HG02759 (cell line): ENCODE measurements at regions not wholly inside any gene's neighbourhood (a gene's known extent, or its start where the extent isn't known, plus 50 kb on each side); places are given as distances from the start of the nearest gene placed in this dataset.
"Not testable (repeated sequence)": the region's sequence is repeated elsewhere in the genome, so short reads cannot be mapped to it uniquely, and the experiment has no call there.

ENCODE experiments used
- ATAC-seq: cut with Tn5 transposase; IDR thresholded peaks from one replicate; pipeline ENCODE4 v1.9.1; 2021; ENCODE audit warnings: mild to moderate bottlenecking, moderate library complexity; ENCODE audit not compliant: unreplicated experiment

- no peak for ATAC-seq
Observed at GRCh38 chr1:194990483-194990882, 1617.8 kb downstream of the KCNT2 start.

DNA sequence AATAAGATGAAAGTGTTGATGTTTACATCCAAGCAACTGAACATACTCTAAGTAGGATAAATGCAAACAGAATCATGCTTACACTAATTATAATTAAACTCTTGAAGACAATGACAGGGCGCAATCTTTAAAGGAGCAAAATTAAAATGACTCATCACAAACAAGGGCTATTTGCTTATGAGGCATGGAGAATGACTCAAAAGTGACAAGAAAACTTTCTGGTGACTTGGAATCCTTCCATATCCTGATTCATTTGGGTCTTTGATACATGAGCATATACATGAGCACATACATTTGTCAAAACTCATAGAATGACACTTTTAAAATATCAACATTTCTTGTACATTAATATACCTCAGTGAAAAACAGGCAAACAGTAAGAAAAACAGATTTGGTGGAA is 1632.3 kb downstream of the KCNT2 start:
- no peak for ATAC-seq

DNA sequence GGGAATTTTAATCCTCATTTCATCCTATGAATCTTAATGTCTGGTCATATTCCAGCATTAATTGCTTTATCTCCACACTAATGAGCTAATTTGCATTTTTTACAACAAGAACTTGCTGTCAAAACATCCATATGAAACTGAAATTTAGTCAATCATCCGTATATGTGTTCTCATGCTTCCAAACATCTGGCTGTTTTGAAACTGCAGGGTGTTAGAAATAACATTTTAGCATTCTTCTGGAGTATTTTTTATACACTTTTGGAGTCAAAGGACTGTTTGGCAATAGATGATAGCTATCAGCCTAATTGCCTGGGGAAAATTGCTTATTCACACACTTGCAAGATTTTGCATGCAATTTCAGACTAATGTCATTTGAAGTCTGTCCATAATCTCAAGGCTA is 1639.3 kb downstream of the KCNT2 start:
- ATAC-seq = no peak

DNA sequence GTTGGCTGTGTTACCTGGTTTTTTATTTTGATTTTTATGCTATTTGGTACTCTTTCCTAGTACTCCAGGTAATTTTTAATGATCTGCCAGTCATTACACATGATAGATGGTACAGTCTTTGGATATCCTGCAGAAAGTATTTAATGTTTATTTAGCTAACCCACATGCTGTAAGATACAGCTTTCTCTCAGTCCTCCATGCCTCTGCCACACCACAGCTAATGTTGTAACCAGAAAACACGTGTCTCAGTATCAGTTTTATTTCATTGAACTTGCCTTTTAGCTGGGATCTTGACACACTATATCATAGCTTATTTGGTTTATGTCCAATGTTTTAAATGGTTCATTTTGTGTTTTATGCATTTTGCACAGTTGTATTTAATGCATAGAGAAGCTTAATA is 1648.4 kb downstream of the KCNT2 start:
- ATAC-seq = no peak

DNA sequence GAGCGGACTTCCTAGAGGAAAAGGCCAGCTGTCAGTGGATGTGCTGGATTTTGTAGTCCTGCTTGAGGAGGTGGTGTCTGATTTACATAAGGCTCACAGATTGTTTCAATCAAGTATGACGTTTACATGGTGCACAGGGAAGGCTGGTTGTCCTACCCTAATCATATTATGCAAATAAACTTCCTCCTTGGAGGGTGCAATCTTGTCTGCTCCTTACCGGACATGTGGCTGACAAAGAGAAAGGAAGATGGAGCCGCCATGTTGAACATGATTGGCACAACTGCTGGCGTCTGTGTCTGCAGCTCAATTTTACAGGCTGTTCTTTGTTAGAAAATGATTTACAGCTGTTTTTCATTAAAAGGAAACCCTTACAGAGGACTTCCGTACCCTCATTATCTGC is 1656.1 kb downstream of the KCNT2 start:
- ATAC-seq = no peak

DNA sequence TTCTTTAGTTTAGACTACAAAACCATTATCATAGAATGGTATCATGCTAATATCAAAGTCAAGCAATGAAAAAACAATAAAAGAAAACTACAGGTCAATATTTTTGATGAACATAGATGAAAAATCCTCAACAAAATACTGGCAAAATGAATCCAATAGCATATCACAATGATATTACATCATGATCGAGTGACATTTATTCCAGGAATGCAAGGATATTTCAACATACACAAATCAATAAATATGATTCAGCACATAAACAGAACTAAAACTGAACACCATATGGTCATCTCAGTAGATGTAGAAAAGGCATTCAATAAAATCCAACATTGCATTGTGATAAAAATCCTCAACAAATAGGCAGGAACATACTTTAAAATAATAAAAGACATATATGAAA is 1657.7 kb downstream of the KCNT2 start:
- ATAC-seq = no peak

DNA sequence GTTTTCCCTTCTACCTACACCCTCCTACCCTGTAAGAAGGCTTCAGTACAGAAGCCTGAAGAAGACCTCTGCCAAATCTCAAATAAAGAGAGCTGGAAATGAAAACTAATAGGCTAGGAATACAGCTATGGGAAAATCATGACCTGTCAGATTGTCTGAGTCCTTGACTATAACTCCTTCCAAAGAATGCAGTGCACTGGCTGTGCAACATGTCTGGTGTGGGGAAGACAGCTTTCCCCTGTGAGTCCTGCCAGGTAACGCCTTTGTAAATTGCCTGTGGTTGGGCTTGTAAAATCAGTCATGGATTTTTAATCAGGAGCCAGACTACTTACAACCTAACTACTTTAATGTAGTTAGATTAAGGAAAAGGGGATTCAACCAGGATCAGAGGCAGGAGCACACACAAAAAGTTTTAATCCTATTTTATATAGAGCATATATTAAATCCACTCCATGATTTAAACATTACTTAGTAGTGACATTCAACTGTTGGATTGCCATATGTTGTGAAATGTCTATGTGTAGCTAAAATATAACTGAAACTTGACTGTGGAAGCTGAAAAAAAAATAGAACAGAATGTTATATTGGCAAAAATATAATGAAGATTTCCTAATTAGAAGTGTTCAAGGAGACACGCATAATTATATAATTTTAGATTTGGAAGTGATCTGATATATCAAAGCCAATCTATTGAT is 1667.8 kb downstream of the KCNT2 start:
- ATAC-seq = no peak

- ATAC-seq = no peak
Observed at GRCh38 chr1:194935864-194936263, 1672.4 kb downstream of the KCNT2 start.

DNA sequence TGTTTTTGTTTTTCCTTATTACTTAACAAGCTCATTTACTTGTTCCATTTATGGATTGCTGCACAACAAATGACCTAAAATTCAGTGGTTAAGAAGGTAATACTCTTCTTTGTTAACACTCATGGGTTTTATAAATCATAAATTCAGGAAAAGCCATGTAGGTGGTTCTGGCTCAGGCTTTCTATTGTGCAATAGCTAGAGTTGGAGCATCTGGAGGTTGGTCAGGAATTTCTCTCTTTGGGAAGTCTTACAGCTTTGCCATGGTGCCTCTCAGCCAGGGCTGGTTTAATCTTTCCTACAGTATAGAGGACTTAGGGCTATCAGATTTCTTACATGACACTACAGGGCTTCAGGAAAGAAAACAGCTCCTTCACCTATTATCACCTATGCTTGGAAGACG is 1677.1 kb downstream of the KCNT2 start:
- no peak for ATAC-seq

DNA sequence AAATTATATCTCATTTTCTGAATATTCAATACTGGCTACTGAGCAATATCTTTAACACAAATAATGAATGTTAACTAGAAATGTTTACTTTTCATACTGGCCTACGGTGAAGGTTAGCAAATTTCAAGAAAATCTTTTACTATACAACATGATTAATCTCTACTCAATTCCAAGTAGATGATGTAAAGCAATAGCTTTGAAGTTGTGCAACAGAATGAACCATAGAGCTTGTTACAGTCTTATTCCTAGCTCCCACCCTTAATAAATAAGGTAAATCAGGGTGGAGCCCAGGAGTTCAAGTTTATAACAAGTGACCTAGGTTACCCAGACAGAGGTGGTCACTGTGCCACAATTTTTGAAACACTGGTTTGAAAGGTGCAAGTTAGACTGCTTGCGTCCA is 1678.1 kb downstream of the KCNT2 start:
- ATAC-seq = no peak

DNA sequence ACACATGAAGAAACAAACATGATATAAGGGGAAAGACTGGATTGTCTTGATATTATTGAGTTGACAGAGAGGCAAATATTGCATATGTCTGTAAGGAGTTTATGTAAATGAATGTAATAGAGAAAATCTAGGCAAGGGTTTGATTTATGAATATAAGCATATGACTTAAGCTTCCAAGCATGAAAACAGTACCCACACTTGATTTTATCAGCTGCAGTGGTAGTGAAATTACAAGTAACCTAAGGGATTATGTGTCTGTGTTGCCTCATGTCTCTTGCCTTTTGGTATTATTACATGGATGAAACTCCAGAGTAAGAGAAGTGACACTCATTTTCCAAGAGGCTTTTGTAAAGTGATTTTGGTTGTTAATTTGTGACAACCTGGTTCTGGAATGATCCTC is 1678.9 kb downstream of the KCNT2 start:
- ATAC-seq = no peak

DNA sequence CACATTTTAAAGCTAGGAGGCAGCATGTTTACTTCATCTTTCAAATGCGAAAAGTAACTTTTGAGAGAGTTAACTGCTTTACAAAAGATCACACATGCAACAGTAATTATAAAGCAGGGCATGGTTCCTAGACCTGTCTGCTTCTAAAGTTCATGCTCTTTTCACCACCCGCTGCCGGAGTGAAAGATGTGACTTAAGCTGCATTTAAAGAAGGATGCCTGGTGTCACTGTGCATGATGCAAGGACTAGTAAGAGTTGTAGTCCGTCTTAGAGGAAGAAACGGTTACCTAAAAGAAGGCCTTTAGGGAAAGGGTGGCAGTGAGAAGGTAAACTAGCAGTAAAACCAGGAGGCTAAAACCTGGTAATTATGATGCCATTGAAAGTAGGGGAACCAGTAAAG is 1689.1 kb downstream of the KCNT2 start:
- ATAC-seq = no peak

GRCh38 chr1:194917769-194918168 is 1690.5 kb downstream of the KCNT2 start:
- no peak for ATAC-seq

DNA sequence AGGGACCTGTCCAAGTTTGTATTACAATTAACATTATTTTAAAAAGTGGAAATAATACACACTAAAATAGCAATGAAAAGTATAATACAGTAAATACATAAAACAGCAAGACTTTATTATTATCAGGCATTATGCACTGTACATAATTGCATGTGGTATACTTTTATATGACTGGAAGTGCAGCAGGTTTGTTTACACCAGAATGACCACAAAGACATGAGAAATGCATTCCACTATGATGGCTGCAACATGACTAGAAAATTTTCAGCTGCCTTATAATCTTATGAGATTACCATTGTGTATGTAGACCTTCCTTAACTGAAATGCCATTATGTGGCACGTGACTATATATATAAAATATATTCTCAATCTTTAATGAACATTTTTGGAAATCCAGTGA is 1699.6 kb downstream of the KCNT2 start:
- ATAC-seq = no peak

DNA sequence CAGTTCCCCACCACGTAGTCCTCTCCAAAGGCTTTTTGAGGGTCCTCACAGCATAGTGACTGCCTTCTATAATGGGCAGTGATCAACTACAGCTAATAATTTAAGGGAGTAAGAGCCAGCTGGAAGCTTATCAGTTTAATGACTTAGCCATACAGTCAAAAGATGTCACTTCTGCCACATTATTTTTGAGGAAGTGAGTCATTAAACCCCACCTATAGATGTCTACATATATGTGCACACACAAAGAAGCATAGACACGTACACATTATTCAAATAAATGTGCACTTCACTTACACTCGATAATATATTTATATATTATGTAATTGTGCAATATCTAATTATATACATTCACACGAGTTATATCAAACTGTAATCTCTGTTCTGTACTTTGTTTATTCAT is 1704.7 kb downstream of the KCNT2 start:
- no peak for ATAC-seq

DNA sequence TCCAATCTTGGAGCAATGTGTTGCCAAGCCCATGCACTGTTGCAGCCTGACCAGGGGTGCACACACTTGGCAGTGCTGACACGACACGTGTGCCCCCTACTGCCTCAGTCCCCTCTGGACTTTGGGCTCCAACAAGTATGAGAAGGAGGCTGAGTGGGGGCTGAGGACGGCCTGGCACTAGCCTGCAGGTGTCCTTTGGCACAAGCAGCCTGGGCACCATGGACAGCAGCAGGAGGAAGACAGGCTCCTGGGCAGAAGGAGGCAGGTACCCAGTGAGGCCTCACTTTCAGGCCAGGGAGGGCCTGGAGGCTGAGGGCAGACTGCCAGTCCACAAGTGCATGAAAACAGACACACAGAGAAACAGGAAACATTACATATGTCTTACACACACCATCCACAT is 1702.9 kb upstream of the B3GALT2 start:
- ATAC-seq = no peak

GRCh38 chr1:194870860-194871259 is 1684.4 kb upstream of the B3GALT2 start:
- ATAC-seq = no peak

DNA sequence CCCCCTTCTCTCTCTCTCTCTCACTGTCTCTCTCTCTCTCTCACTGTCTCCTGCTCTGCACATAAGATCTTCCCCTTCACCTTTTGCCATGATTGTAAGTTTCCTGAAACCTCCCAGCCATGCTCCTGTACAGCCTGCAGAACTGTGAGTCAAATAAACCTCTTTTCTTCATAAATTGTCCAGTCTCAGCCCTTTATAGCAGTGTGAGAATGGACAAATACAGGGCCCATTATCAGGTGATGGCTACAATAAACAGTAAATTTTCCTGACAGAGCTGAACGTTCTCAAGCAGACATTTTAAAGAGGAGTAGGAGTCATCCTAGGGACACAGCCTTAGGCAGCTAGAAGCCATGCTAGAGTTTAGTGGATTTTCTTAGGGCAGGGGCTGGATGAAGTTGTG is 1679.7 kb upstream of the B3GALT2 start:
- no peak for ATAC-seq

GRCh38 chr1:194865383-194865782 is 1679.0 kb upstream of the B3GALT2 start:
- ATAC-seq = no peak

GRCh38 chr1:194862129-194862528 is 1675.7 kb upstream of the B3GALT2 start:
- ATAC-seq = no peak

DNA sequence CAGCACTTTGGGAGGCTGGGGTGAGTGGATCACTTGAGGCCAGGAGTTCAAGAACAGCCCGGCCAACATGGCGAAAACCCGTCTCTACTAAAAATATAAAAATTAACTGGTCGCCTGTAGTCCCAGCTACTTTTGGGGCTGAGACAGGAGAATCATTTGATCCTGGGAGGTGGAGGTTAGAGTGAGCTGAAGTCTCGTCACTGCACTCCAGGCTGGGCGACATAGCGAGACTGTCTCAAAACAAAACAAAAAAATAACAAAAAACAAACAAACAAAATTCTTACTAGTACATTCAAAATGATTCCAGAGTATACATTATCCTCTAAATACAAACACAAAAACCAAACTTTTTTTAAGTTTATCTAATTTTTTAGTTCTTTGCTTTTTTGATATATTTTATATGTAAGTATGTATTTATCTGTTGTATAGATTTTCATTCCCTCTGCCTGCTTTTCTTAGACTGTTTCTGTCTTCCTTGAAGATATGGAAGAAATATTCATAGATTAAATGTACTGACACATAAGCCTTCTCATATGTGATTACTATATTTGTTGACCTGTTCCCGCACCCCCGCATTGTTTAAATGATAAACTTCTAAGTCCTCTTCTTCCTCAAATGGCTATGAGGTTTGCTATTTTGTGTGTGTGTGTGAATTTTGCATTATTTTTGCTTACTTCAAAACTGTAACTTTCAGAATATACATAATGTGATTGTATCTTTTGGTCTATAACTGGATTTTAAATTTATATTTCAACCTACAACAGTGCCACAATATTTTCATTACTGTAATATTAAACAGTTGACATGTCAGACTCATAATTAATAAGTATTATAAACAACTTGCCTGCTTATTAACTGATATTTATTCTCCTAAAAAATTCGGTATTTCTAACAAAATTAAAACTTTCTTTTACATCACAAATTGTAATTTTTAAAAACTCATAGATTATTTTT is 1674.1 kb upstream of the B3GALT2 start:
- no peak for ATAC-seq

DNA sequence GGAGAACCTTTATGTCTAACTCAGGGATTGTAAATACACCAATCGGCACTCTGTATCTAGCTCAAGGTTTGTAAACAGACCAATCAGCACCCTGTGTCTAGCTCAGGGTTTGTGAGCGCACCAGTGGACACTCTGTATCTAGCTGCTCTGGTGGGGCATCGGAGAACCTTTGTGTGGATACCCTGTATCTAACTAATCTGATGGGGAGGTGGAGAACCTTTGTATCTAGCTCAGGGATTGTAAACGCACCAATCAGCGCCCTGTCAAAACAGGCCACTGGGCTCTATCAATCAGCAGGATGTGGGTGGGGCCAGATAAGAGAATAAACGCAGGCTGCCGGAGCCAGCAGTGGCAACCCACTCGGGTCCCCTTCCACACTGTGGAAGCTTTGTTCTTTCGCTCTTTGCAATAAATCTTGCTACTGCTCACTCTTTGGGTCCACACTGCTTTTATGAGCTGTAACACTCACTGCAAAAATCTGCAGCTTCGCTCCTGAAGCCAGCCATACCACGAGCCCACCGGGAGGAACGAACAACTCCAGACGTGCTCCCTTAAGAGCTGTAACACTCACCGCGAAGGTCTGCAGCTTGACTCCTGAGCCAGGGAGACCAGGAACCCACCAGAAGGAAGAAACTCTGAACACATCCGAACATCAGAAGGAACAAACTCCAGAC is 1673.2 kb upstream of the B3GALT2 start:
- ATAC-seq = not testable (repeated sequence)
